Stimulated activated naive CD8-positive, alpha-beta T cell treated with anti-CD3 and anti-CD28 coated beads, Interleukin-15, Interleukin-2, amounts not matched to agents 100 ng/mL and 50 ng/mL, for 24 hours (primary cell): ENCODE measurements at regions not wholly inside any gene's neighbourhood (a gene's known extent, or its start where the extent isn't known, plus 50 kb on each side); places are given as distances from the start of the nearest gene placed in this dataset.
"Not testable (repeated sequence)": the region's sequence is repeated elsewhere in the genome, so short reads cannot be mapped to it uniquely, and the experiment has no call there.

ENCODE experiments used
- H3K27ac Mint-ChIP-seq: one replicate; pipeline ENCODE4 v1.8.0; 2021; ENCODE audit warnings: mild to moderate bottlenecking, mixed read lengths
- H3K27me3 Mint-ChIP-seq: one replicate; pipeline ENCODE4 v1.8.0; 2021; ENCODE audit warnings: mixed read lengths
- H3K36me3 Mint-ChIP-seq: one replicate; pipeline ENCODE4 v1.8.0; 2021; ENCODE audit warnings: low read depth, mixed read lengths
- H3K4me1 Mint-ChIP-seq: one replicate; pipeline ENCODE4 v1.8.0; 2021; ENCODE audit warnings: low read depth, mixed read lengths
- H3K4me3 Mint-ChIP-seq: one replicate; pipeline ENCODE4 v1.8.0; 2021; ENCODE audit warnings: mild to moderate bottlenecking, mixed read lengths
- H3K9me3 Mint-ChIP-seq: one replicate; pipeline ENCODE4 v1.8.0; 2021; ENCODE audit warnings: mixed read lengths

GRCh38 chr10:57579926-57580325 lies 687.8 kb downstream of the IPMK start:
- H3K4me3 Mint-ChIP-seq, result no peak overlapping the region
- H3K36me3 Mint-ChIP-seq, result no peaks in the 10 kb centered on the region
- H3K27ac Mint-ChIP-seq, result no peak overlapping the region
- peaks cover 7% of the 10 kb centered on the region for H3K9me3 Mint-ChIP-seq
- H3K27me3 Mint-ChIP-seq, result no peaks in the 10 kb centered on the region
- H3K4me1 Mint-ChIP-seq, result no peaks in the 10 kb centered on the region

GRCh38 chr10:57562211-57562610 lies 705.5 kb downstream of the IPMK start:
- H3K4me1 Mint-ChIP-seq, result no peaks in the 10 kb centered on the region
- H3K27me3 Mint-ChIP-seq, result no peaks in the 10 kb centered on the region
- no peak overlapping the region for H3K27ac Mint-ChIP-seq
- H3K9me3 Mint-ChIP-seq, result peaks cover 10% of the 10 kb centered on the region
- no peaks in the 10 kb centered on the region for H3K36me3 Mint-ChIP-seq
- no peak overlapping the region for H3K4me3 Mint-ChIP-seq

GRCh38 chr10:57551774-57552173 lies 715.9 kb downstream of the IPMK start:
- H3K27ac Mint-ChIP-seq, H3K4me1 Mint-ChIP-seq, H3K27me3 Mint-ChIP-seq, H3K36me3 Mint-ChIP-seq, H3K4me3 Mint-ChIP-seq, H3K9me3 Mint-ChIP-seq: not testable (repeated sequence)

- Mint-ChIP-seq H3K4me1 (no peaks in the 10 kb centered on the region), H3K27me3 (no peaks in the 10 kb centered on the region), H3K36me3 (no peaks in the 10 kb centered on the region), H3K27ac (no peak overlapping the region), H3K9me3 (peaks cover 2% of the 10 kb centered on the region), H3K4me3 (no peak overlapping the region)
Observed at GRCh38 chr10:57535306-57535705, 732.4 kb downstream of the IPMK start.

GRCh38 chr10:57513637-57514036 lies 754.1 kb downstream of the IPMK start:
- peaks cover 5% of the 10 kb centered on the region for H3K9me3 Mint-ChIP-seq
- no peak overlapping the region for H3K4me3 Mint-ChIP-seq
- H3K27me3 Mint-ChIP-seq, result no peaks in the 10 kb centered on the region
- no peaks in the 10 kb centered on the region for H3K4me1 Mint-ChIP-seq
- no peaks in the 10 kb centered on the region for H3K36me3 Mint-ChIP-seq
- no peak overlapping the region for H3K27ac Mint-ChIP-seq

- Mint-ChIP-seq H3K27me3 (no peaks in the 10 kb centered on the region), H3K9me3 (peaks cover 8% of the 10 kb centered on the region)
Observed at GRCh38 chr10:57507788-57508187, 759.9 kb downstream of the IPMK start.

GRCh38 chr10:57506414-57507094 lies 761.1 kb downstream of the IPMK start:
- H3K4me3 Mint-ChIP-seq, result no peak overlapping the region
- peaks cover 3% of the 10 kb centered on the region for H3K9me3 Mint-ChIP-seq
- H3K4me1 Mint-ChIP-seq, result no peaks in the 10 kb centered on the region
- no peak overlapping the region for H3K27ac Mint-ChIP-seq
- no peaks in the 10 kb centered on the region for H3K27me3 Mint-ChIP-seq
- no peaks in the 10 kb centered on the region for H3K36me3 Mint-ChIP-seq

More at GRCh38 chr10:57507788-57508187, 759.9 kb downstream of the IPMK start:
- H3K4me1 Mint-ChIP-seq, result no peaks in the 10 kb centered on the region
- no peak overlapping the region for H3K27ac Mint-ChIP-seq
- no peak overlapping the region for H3K4me3 Mint-ChIP-seq
- H3K36me3 Mint-ChIP-seq, result no peaks in the 10 kb centered on the region

- H3K27me3 Mint-ChIP-seq, result no peaks in the 10 kb centered on the region
- no peak overlapping the region for H3K27ac Mint-ChIP-seq
- no peaks in the 10 kb centered on the region for H3K36me3 Mint-ChIP-seq
- no peak overlapping the region for H3K4me3 Mint-ChIP-seq
- H3K4me1 Mint-ChIP-seq, result no peaks in the 10 kb centered on the region
- peaks cover 3% of the 10 kb centered on the region for H3K9me3 Mint-ChIP-seq
Observed at GRCh38 chr10:57494486-57494885, 773.2 kb downstream of the IPMK start.

GRCh38 chr10:57482259-57482658 lies 785.4 kb downstream of the IPMK start:
- H3K27me3 Mint-ChIP-seq, result no peaks in the 10 kb centered on the region
- no peak overlapping the region for H3K4me3 Mint-ChIP-seq
- no peak overlapping the region for H3K27ac Mint-ChIP-seq
- no peaks in the 10 kb centered on the region for H3K4me1 Mint-ChIP-seq
- no peaks in the 10 kb centered on the region for H3K36me3 Mint-ChIP-seq
- H3K9me3 Mint-ChIP-seq, result peaks cover 4% of the 10 kb centered on the region

GRCh38 chr10:57472823-57473619 lies 794.7 kb downstream of the IPMK start:
- H3K9me3 Mint-ChIP-seq, result no peaks in the 10 kb centered on the region
- no peak overlapping the region for H3K27ac Mint-ChIP-seq
- H3K27me3 Mint-ChIP-seq, result no peaks in the 10 kb centered on the region
- H3K4me1 Mint-ChIP-seq, result no peaks in the 10 kb centered on the region
- H3K36me3 Mint-ChIP-seq, result no peaks in the 10 kb centered on the region
- no peak overlapping the region for H3K4me3 Mint-ChIP-seq

- no peak overlapping the region for H3K27ac Mint-ChIP-seq
- no peaks in the 10 kb centered on the region for H3K9me3 Mint-ChIP-seq
- H3K27me3 Mint-ChIP-seq, result no peaks in the 10 kb centered on the region
- H3K4me3 Mint-ChIP-seq, result no peak overlapping the region
- no peaks in the 10 kb centered on the region for H3K4me1 Mint-ChIP-seq
- no peaks in the 10 kb centered on the region for H3K36me3 Mint-ChIP-seq
Observed at GRCh38 chr10:57468894-57469432, 798.7 kb downstream of the IPMK start.

GRCh38 chr10:57465155-57465554 lies 802.5 kb downstream of the IPMK start:
- H3K4me1 Mint-ChIP-seq, result no peaks in the 10 kb centered on the region
- no peaks in the 10 kb centered on the region for H3K27me3 Mint-ChIP-seq
- no peak overlapping the region for H3K27ac Mint-ChIP-seq
- H3K4me3 Mint-ChIP-seq, result no peak overlapping the region
- H3K36me3 Mint-ChIP-seq, result no peaks in the 10 kb centered on the region
- no peaks in the 10 kb centered on the region for H3K9me3 Mint-ChIP-seq

GRCh38 chr10:57460540-57460939 lies 807.2 kb downstream of the IPMK start:
- H3K4me1 Mint-ChIP-seq, result no peaks in the 10 kb centered on the region
- no peaks in the 10 kb centered on the region for H3K27me3 Mint-ChIP-seq
- H3K9me3 Mint-ChIP-seq, result peaks cover 6% of the 10 kb centered on the region
- no peak overlapping the region for H3K27ac Mint-ChIP-seq
- H3K36me3 Mint-ChIP-seq, result no peaks in the 10 kb centered on the region
- H3K4me3 Mint-ChIP-seq, result no peak overlapping the region

- no peaks in the 10 kb centered on the region for H3K4me1 Mint-ChIP-seq
- no peaks in the 10 kb centered on the region for H3K36me3 Mint-ChIP-seq
- peaks cover 6% of the 10 kb centered on the region for H3K9me3 Mint-ChIP-seq
- no peak overlapping the region for H3K27ac Mint-ChIP-seq
- H3K4me3 Mint-ChIP-seq, result no peak overlapping the region
- H3K27me3 Mint-ChIP-seq, result no peaks in the 10 kb centered on the region
Observed at GRCh38 chr10:57457972-57458512, 809.7 kb downstream of the IPMK start.

- H3K27ac Mint-ChIP-seq, result no peak overlapping the region
- no peak overlapping the region for H3K4me3 Mint-ChIP-seq
- no peaks in the 10 kb centered on the region for H3K4me1 Mint-ChIP-seq
- no peaks in the 10 kb centered on the region for H3K27me3 Mint-ChIP-seq
- H3K36me3 Mint-ChIP-seq, result no peaks in the 10 kb centered on the region
- peaks cover 7% of the 10 kb centered on the region for H3K9me3 Mint-ChIP-seq
Observed at GRCh38 chr10:57430376-57430775, 837.3 kb downstream of the IPMK start.
